HG03354 (cell line): ENCODE measurements at regions not wholly inside any gene's neighbourhood (a gene's known extent, or its start where the extent isn't known, plus 50 kb on each side); places are given as distances from the start of the nearest gene placed in this dataset.

Experiments used
- ATAC-seq: cut with Tn5 transposase; IDR thresholded peaks from one replicate; pipeline ENCODE4 v1.9.1; 2021; ENCODE audit warnings: mild to moderate bottlenecking; ENCODE audit not compliant: unreplicated experiment, poor library complexity, severe bottlenecking

DNA sequence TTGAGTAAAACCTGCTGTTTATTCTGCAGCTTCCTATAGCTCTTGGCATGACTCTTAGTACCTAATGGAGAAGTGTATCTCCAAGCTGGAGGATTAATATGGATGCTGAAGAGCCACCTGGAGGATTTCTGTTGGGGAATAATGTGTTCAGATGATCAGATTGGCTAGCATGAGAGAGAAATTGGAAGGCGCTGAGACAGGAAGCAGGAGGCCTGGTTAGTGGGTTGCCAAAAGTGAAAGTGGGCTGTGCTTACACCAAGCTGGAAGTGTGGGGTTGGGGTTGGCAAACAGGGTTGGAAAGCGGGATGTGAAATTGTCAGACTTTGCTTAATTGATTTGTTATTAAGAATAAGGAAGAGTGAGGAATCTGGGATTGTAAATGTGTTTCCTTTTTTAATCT is 111.8 kb upstream of the PLPP4 start:
- no peak for ATAC-seq

- no peak for ATAC-seq
Observed at GRCh38 chr10:120347644-120348043, 109.4 kb upstream of the PLPP4 start.

DNA sequence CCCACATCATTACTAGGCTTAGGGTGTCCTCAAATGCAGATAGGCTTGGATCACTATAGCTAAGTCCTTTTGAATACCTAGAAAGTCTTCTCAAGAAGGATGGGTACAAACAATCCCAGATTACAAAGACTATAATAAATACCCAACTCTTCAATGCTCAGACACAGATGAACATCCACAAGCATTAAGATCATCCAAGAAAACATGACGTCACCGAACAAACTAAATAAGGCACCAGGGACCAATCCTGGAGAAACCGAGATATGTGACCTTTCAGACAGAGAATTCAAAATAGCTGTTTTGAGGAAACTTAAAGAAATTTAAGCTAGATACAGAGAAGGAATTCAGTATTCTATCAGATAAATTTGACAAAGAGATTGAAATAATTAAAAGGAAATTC is 108.0 kb upstream of the PLPP4 start:
- no peak for ATAC-seq

DNA sequence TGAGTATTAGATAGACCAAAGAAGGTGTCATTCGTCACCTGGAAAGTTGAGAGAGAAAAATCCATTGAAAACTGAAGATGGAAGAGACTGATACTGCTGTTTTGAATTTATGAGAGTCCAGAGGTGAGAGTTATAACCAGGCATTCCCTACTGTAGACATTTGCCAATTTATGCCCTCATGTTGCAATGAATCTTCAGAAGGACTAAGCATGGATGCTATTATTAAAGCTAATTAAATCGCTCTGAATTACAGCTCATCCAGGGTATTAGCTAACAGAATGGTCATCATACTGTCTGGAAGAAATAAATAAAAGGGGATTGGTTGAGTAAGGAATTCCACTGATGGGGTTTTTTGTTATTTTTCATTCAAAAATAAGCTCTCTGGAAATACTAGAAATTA is 101.6 kb upstream of the PLPP4 start:
- ATAC-seq = no peak

GRCh38 chr10:120360571-120360970 is 96.5 kb upstream of the PLPP4 start:
- ATAC-seq = no peak

DNA sequence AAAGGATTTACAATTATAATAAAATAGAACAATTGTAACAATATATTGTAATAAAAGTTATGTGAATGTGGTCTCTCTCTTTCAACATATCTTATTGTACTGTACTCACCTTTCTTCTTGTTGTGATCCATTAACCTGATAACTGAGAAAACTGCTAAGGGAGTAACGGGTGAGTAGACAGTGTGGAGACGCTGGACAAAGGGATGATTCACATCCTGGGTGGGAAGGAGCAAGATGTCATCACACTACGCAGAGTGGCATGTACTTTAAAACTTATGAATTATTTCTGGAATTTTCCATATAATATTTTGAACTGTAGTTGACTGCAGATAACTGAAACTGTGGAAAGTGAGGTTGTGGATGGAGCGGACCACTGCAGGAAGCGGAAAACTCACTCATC is 91.2 kb upstream of the PLPP4 start:
- ATAC-seq = no peak

DNA sequence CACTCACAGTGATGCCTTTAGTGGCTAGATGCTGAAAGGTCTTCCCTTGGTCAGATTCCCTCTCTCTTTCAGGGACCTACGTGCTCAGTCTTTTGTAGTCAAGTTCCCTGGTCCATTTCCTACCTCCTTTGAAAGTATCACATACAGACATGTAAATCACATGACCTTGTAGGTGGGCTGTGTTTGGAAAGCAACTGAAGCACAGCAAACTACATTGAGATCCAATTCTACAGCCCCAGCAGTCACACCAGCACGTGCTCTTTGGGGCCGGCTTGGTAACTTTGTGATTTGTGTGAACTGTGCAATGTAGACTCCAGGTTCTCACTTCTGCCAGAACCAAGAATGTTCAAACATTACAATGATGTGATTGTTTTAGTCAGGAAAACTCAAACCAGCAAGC is 89.7 kb upstream of the PLPP4 start:
- ATAC-seq = no peak

DNA sequence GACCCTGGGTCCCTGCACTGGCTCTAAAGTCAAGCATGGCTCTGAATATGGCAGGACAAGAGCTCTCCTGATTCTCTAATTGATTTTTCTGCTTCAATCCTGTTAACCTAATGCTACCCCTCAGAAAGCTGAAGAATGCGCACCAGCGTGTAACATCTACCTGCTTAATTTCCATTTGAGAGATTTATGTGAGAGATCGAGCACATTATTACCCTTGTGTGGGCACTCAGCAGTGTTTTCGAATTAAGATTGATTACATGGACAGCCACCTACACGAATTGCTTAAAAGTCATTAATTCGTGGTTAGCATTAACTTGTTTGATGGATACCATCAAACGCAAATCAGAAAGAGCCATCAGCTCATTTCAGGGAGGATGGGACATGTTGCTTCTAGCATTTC is 88.7 kb upstream of the PLPP4 start:
- ATAC-seq = no peak

- no peak for ATAC-seq
Observed at GRCh38 chr10:120368927-120369326, 88.1 kb upstream of the PLPP4 start.

DNA sequence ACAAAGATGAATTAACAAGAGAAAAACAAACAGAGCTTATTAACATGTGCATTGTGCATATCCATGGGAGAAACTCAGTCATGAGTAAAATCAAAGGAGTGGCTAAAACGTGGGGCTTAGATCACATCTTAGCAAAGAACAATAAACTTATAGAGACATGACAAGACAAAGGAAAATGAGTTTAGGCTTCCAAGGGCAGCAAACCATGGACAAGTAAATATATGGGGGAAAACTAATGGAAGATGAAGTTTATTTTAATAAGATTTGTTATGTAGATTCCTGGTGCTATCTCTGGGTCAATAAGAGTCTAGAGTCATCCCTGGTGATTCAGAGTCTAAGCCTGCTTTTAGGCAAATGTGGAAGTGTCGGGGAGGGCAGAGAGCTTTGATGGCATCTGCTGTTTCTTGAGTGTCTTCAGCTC is 87.2 kb upstream of the PLPP4 start:
- ATAC-seq = no peak

DNA sequence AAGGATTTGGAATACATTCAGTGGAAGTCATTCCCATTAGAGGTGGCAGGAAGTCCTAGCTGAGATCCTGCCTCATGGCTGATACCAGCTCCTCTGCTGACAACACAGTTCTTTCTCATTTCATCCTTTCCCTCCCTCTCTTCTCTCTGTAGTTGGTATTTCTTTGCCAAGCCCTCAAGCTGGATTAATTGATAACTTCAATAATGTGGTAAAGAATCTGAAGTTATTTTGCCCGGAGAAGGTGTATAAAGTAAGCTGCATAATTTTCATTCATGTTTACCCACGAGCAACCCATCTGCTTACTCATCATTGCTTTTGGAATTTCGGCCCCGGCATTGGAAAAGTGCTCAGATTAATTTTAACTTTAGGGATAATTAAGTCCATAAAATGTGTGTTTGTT is 85.2 kb upstream of the PLPP4 start:
- ATAC-seq = no peak

- no peak for ATAC-seq
Observed at GRCh38 chr10:120372917-120373316, 84.1 kb upstream of the PLPP4 start.

DNA sequence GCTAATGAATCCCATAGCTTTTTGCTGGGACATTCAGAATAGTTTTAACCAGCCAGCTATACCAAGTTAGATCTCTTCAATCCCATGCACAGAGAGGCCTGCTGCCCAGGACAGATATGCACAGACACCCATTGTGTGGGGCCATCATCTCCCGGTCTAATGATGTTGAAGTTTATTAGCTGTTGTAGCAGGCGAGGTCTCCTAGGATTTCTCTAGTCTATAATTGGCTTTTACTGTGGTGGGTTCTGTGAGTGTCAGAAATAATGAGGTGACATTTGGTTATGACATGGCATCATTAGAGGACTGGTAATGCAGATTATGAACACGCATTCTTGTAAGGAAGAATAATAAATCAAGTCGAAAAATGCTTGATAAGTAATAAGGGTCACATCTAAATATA is 81.4 kb upstream of the PLPP4 start:
- no peak for ATAC-seq

GRCh38 chr10:120381931-120382330 is 75.1 kb upstream of the PLPP4 start:
- ATAC-seq = no peak

GRCh38 chr10:120382360-120382759 is 74.7 kb upstream of the PLPP4 start:
- ATAC-seq = no peak

- no peak for ATAC-seq
Observed at GRCh38 chr10:120385992-120386391, 71.0 kb upstream of the PLPP4 start.

DNA sequence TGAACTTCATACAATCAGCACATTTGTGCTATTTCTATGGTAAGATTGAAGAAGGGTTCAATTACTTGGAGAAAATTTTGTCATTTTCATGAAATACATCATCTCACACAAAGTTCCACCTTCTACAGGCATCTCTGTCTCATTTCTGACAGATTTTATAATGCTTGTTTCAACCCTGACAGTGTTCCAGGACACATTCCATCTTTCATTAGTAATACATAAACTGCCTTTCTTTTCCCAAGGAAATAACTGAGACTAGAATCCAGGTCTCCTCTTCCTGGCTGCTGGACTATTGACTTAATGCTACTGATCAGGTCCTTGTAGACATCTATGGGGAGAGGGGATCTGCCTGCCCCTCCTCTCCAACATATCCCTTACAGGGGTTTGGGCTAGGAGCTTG is 70.1 kb upstream of the PLPP4 start:
- ATAC-seq = no peak

GRCh38 chr10:120387326-120387725 is 69.7 kb upstream of the PLPP4 start:
- no peak for ATAC-seq

GRCh38 chr10:120392245-120392644 is 64.8 kb upstream of the PLPP4 start:
- ATAC-seq = no peak

GRCh38 chr10:120392671-120393079 is 64.4 kb upstream of the PLPP4 start:
- no peak for ATAC-seq

DNA sequence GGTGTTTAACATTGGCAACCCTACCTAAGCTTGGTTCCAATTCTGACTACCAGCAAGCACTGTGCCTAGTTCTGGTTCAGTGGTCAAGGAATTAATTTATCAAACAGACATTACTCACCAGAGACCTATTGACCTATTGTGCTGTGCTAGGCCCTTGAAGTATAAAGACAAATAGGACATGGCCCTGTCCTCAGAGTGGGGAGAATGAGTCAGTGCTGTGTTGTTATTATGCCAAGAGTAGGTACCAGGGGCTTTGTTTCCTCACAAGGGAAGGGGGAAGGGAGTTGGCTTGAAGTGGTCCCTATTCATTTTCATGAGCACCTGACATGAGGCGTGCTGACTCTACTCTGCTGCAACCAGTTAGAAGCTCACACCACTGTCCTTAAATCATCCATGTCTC is 62.6 kb upstream of the PLPP4 start:
- ATAC-seq = no peak

DNA sequence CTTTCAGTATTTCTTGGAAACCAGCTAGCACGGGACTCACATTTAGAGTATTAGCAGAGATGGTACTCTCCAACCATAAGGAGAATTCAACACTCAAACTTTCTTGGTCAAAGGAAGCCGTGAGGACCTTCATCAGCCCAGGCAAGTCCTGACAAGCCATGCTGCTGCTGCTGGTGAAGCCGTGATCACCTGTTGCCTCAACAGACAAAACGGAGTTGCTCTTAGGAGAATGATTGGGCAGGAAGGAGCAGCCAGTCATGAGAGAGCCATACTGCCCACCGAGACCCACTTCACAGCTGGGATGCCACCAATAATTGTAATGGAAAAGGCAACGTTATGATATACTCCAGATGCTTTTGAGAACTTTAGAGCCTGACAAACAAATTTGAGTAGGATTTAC is 60.8 kb upstream of the PLPP4 start:
- ATAC-seq = no peak

DNA sequence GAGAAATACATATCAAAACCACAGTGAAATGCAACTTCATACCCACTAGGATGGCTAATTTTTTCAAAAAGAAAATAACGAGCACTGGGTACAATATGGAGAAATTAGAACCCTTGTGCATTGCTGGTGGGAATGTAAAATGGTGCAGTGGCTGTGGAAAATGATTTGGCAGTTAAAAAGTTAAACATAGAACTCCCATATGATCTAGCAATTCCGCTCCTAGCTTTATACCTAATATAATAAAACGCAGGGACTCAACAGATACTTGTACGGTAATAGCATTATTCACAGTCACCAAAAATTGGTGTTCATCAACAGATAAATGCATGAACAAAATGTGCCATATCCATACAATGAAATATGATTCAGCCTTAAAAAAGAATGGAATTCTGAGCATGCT is 58.8 kb upstream of the PLPP4 start:
- ATAC-seq = no peak
